Keratinocyte (primary cell): ENCODE measurements at regions not wholly inside any gene's neighbourhood (a gene's known extent, or its start where the extent isn't known, plus 50 kb on each side); places are given as distances from the start of the nearest gene placed in this dataset.

ENCODE experiments used
- CTCF ChIP-seq, 3 experiments: IDR thresholded peaks in 1 of 3; conservative IDR thresholded peaks in 1 of 3; optimal IDR thresholded peaks in 1 of 3; 2 replicates in 2 of 3; 3 replicates in 1 of 3; pipeline versions ENCODE3 to v1.5.1; 2011; ENCODE audit warnings: low read length in 3 of 3, mild to moderate bottlenecking in 3 of 3, moderate library complexity in 2 of 3, control low read depth in 1 of 3, inconsistent platforms in 1 of 3; ENCODE audit not compliant: insufficient read depth in 2 of 3; ENCODE audit errors: extremely low read depth in 1 of 3
- EZH2 ChIP-seq: IDR thresholded peaks from one replicate; pipeline ENCODE4 v1.6.1; 2012; ENCODE audit warnings: inconsistent platforms, mild to moderate bottlenecking, low read length, moderate library complexity

GRCh38 chr9:129506041-129506440, 114.9 kb downstream of the C9orf50 start:
- TF ChIP-seq CTCF (optimal IDR thresholded peaks at IDR 0.05 in 1 of 3, IDR thresholded peaks at IDR 0.05 in 1 of 3, conservative IDR thresholded peaks at IDR 0.05 in 1 of 3; ENCODE audit: extremely low read depth in 1 of 3, insufficient read depth in 2 of 3, low read length in 3 of 3): no peak
- TF ChIP-seq EZH2: no peak
